Esophagus muscularis mucosa (tissue), 4 donors: ENCODE measurements at regions not wholly inside any gene's neighbourhood (a gene's known extent, or its start where the extent isn't known, plus 50 kb on each side); places are given as distances from the start of the nearest gene placed in this dataset.

Source experiments
- DNase-seq: peaks from one replicate; pipeline ENCODE4 v3.0.0-alpha.2; 2017; ENCODE audit errors: extremely low spot score
- H3K27ac ChIP-seq, 4 donors: fragments of 200-600 bp; sonication (generic); replicated peaks in 1 of 4; 1 replicate in 3 of 4; 2 replicates in 1 of 4; pipeline ENCODE4 v1.5.1; 2016 to 2019; ENCODE audit warnings: mild to moderate bottlenecking in 1 of 4
- H3K27me3 ChIP-seq, 4 donors: fragments of 200-600 bp; sonication (generic); one replicate each; pipeline versions ENCODE4 v1.5.1 to v1.6.0; 2016 to 2019
- H3K36me3 ChIP-seq, 4 donors: fragments of 200-600 bp; sonication (generic); one replicate each; pipeline ENCODE4 v1.5.1; 2016 to 2019
- H3K4me1 ChIP-seq, 4 donors: fragments of 200-600 bp; sonication (generic); one replicate each; pipeline ENCODE4 v1.5.1; 2016 to 2019
- H3K4me3 ChIP-seq, 4 donors: fragments of 200-600 bp; sonication (generic); 1 replicate in 2 of 4; 2 replicates in 2 of 4; pipeline ENCODE4 v1.5.1; 2016 to 2019; ENCODE audit warnings: mild to moderate bottlenecking in 4 of 4, moderate library complexity in 1 of 4
- H3K9me3 ChIP-seq, 4 donors: fragments of 200-600 bp; sonication (generic); 1 replicate in 3 of 4; 2 replicates in 1 of 4; pipeline ENCODE4 v1.5.1; 2016 to 2019
- CTCF ChIP-seq, 3 experiments: fragments of 200-600 bp in 2 of 3; fragments of 450-650 bp in 1 of 3; sonication (generic) in 2 of 3; IDR thresholded peaks; one replicate each; pipeline ENCODE4 v1.5.1; 2017 to 2019; ENCODE audit warnings: antibody characterized with exemption in 3 of 3, mild to moderate bottlenecking in 2 of 3, moderate library complexity in 1 of 3
- EP300 ChIP-seq: sonication (generic); formaldehyde crosslinking; IDR thresholded peaks from one replicate; pipeline ENCODE4 v1.6.1; 2017; ENCODE audit warnings: antibody characterized with exemption
- POLR2A ChIP-seq: fragments of 450-650 bp; IDR thresholded peaks from one replicate; pipeline ENCODE4 v1.6.1; 2017; ENCODE audit warnings: antibody characterized with exemption, moderate library complexity, mild to moderate bottlenecking, low read depth
- POLR2AphosphoS5 ChIP-seq, 2 donors: sonication (generic); formaldehyde crosslinking; IDR thresholded peaks; one replicate each; pipeline ENCODE4 v1.6.1; 2017; ENCODE audit warnings: antibody characterized with exemption in 2 of 2
- WGBS: methylation state at CpG from one replicate; pipeline ENCODE4 v1.1.5; 2018; 5-methylcytosine and 5-hydroxymethylcytosine counted together
- intact Hi-C: fragments of 100-400 bp; cut with DNase I; formaldehyde crosslinking; loops from one replicate; pipeline ENCODE4 v1.15.1; 2023

GRCh38 chrX:54615109-54615508 is 85.1 kb downstream of the GNL3L start:
- intact Hi-C loops: no loop called here
- DNase-seq: no peak
- Histone ChIP-seq H3K27ac (no peak overlapping the region), H3K27me3 (no peaks in the 10 kb centered on the region), H3K36me3 (no peaks in the 10 kb centered on the region), H3K9me3 (peaks cover 0 to 15% (median 0%) of the 10 kb centered on the region in 4 donors), H3K4me1 (no peaks in the 10 kb centered on the region), H3K4me3 (no peak overlapping the region)
- 97% methylated on average over 1 of the region's 1 CpG for WGBS
- TF ChIP-seq CTCF (IDR thresholded peaks at IDR 0.05) (no peak), POLR2A (no peak), EP300 (no peak), POLR2AphosphoS5 (IDR thresholded peaks at IDR 0.05) (no peak)

- peaks cover 0 to 6% (median 0%) of the 10 kb centered on the region in 4 donors for H3K9me3 ChIP-seq
- WGBS: 71% methylated on average over 3 of the region's 3 CpGs
- intact Hi-C loops: no loop called here
- TF ChIP-seq POLR2A (no peak), POLR2AphosphoS5 (IDR thresholded peaks at IDR 0.05) (no peak), CTCF (IDR thresholded peaks at IDR 0.05) (no peak), EP300 (no peak)
- H3K4me3 ChIP-seq: no peak overlapping the region
- no peaks in the 10 kb centered on the region for H3K36me3 ChIP-seq
- H3K27ac ChIP-seq: no peak overlapping the region
- H3K27me3 ChIP-seq: no peaks in the 10 kb centered on the region
- H3K4me1 ChIP-seq: no peaks in the 10 kb centered on the region
- no peak for DNase-seq
Observed at GRCh38 chrX:54633641-54634040, 103.6 kb downstream of the GNL3L start.

GRCh38 chrX:54639018-54639345 is 109.0 kb downstream of the GNL3L start:
- no peak for DNase-seq
- Histone ChIP-seq H3K36me3 (no peaks in the 10 kb centered on the region), H3K27ac (peak overlapping the region; percentile 82 to 90 (median 86)), H3K4me1 (peaks cover 0 to 7% (median 3%) of the 10 kb centered on the region in 4 donors), H3K4me3 (peak overlapping the region; percentile 47 to 62 (median 54)), H3K9me3 (no peaks in the 10 kb centered on the region), H3K27me3 (no peaks in the 10 kb centered on the region)
- intact Hi-C loops: loop anchor here (5.0 kb wide), 1 partner anchor 358 kb away; no protein-coding TSS in a partner anchor
- TF ChIP-seq EP300 (no peak), POLR2A (no peak), CTCF (IDR thresholded peaks at IDR 0.05) (no peak), POLR2AphosphoS5 (IDR thresholded peaks at IDR 0.05) (no peak)
- 53% methylated on average over 3 of the region's 3 CpGs for WGBS

- H3K36me3 ChIP-seq: no peaks in the 10 kb centered on the region
- peaks cover 0 to 7% (median 3%) of the 10 kb centered on the region in 4 donors for H3K4me1 ChIP-seq
- TF ChIP-seq EP300: no peak
- peak; percentile 50 to 67 (median 56) for TF ChIP-seq CTCF (IDR thresholded peaks at IDR 0.05)
- TF ChIP-seq POLR2AphosphoS5 (IDR thresholded peaks at IDR 0.05): peak; percentile 75 to 78
- no peaks in the 10 kb centered on the region for H3K9me3 ChIP-seq
- intact Hi-C loops: loop anchor here (2.0 to 10.0 kb wide), 4 partner anchors 169 to 595 kb away; partner anchors contain the start of gene PHF8
- H3K4me3 ChIP-seq: peak overlapping the region; percentile 47 to 62 (median 54)
- H3K27me3 ChIP-seq: no peaks in the 10 kb centered on the region
- H3K27ac ChIP-seq: peak overlapping the region; percentile 82 to 90 (median 86)
- 27% methylated on average over 46 of the region's 47 CpGs for WGBS
- DNase-seq: peak; percentile 97
Observed at GRCh38 chrX:54639346-54640102, 109.5 kb downstream of the GNL3L start.
